ENCODE measurements at regions not wholly inside any gene's neighbourhood (a gene's known extent, or its start where the extent isn't known, plus 50 kb on each side); places are given as distances from the start of the nearest gene placed in this dataset.

DNA sequence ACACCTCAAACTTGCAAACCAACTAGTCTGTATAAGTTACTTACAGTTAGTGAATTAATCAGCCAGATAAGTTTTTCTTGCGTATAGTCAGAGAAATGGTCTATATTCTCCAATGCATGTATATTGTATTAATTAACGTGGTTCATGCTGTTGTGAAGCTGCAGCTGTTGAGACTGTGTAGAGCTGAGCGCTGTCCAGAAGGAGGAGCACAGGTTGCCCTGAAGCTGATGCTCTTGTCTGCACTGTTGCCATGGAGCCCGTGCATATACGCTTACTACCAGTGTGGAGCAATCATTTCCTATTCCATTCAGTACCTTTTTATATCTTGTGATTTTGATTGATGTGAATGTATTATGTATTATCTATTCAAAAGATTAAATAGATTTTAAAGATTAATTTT lies 74.3 kb upstream of the ARID2 start:
- Histone ChIP-seq H3K4me2 (ENCODE audit: low read length) (no peak overlapping the region), H3K79me2 (ENCODE audit: low read length) (no peaks in the 10 kb centered on the region), H3K36me3 (ENCODE audit: low read depth, low read length) (no peaks in the 10 kb centered on the region), H3K9ac (ENCODE audit: low read length) (no peak overlapping the region), H3K4me1 (ENCODE audit: insufficient read depth, low read length) (no peaks in the 10 kb centered on the region), H3K9me3 (ENCODE audit: low read length) (no peaks in the 10 kb centered on the region), H3K27me3 (ENCODE audit: low read length) (no peaks in the 10 kb centered on the region), H4K20me1 (ENCODE audit: low read length) (no peaks in the 10 kb centered on the region), H3K9me2 (replicated peaks; ENCODE audit: low read length) (no peaks in the 10 kb centered on the region), H2AFZ (ENCODE audit: low read length) (no peak overlapping the region), H3K4me3 (ENCODE audit: low read length) (no peak overlapping the region), H3F3A (ENCODE audit: low read length, unreplicated experiment) (no peaks in the 10 kb centered on the region), H3K27ac (ENCODE audit: low read length) (no peak overlapping the region)
- POLR2A ChIA-PET (ENCODE audit: unreplicated experiment): no interaction called here
- CTCF ChIA-PET: no interaction called here
- peak; percentile 54 for DNase-seq
- intact Hi-C loops (cut with micrococcal nuclease): loop anchor here (5.0 to 10.0 kb wide), 2 partner anchors 72 to 110 kb away; partner anchors contain the start of gene ARID2
- BruUV-seq (replicated peaks): no TSS peak
- ATAC-seq: peak; percentile 98
- TF ChIP-seq, protein P1, sequence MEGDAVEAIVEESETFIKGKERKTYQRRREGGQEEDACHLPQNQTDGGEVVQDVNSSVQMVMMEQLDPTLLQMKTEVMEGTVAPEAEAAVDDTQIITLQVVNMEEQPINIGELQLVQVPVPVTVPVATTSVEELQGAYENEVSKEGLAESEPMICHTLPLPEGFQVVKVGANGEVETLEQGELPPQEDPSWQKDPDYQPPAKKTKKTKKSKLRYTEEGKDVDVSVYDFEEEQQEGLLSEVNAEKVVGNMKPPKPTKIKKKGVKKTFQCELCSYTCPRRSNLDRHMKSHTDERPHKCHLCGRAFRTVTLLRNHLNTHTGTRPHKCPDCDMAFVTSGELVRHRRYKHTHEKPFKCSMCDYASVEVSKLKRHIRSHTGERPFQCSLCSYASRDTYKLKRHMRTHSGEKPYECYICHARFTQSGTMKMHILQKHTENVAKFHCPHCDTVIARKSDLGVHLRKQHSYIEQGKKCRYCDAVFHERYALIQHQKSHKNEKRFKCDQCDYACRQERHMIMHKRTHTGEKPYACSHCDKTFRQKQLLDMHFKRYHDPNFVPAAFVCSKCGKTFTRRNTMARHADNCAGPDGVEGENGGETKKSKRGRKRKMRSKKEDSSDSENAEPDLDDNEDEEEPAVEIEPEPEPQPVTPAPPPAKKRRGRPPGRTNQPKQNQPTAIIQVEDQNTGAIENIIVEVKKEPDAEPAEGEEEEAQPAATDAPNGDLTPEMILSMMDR (conservative IDR thresholded peaks at IDR 0.05; ENCODE audit: low read depth, low read length): peak; percentile 43; the same call in 1 of the 2 replicates
- no peak for TF ChIP-seq EZH2phosphoT487 (IDR thresholded peaks at IDR 0.05; ENCODE audit: borderline replicate concordance, low read length)

DNA sequence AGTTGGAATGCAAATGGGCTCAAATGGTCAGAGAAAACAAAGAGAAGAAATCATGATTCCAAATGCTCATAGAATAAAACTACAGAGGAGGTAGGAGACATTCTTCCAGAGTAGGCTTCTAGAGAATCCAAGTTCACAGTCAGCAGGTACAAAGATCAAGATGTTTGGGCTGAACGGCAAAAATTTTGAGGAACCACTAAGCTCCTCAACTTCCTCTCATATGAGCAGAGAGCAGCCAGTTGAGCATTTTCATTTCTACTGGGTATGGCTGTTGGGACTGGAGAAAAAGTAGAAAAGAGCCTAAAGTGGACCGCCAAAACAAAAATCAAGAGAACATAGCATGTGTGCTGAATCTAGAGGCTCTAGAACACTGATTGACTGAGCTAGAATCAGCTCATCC lies 73.8 kb upstream of the ARID2 start:
- ATAC-seq: no peak
- Histone ChIP-seq H3K9me2 (replicated peaks; ENCODE audit: low read length) (no peaks in the 10 kb centered on the region), H3F3A (ENCODE audit: low read length, unreplicated experiment) (no peaks in the 10 kb centered on the region), H3K36me3 (ENCODE audit: low read depth, low read length) (no peaks in the 10 kb centered on the region), H4K20me1 (ENCODE audit: low read length) (no peaks in the 10 kb centered on the region), H3K9me3 (ENCODE audit: low read length) (no peaks in the 10 kb centered on the region), H3K4me1 (ENCODE audit: insufficient read depth, low read length) (no peaks in the 10 kb centered on the region), H2AFZ (ENCODE audit: low read length) (no peak overlapping the region), H3K27me3 (ENCODE audit: low read length) (no peaks in the 10 kb centered on the region), H3K9ac (ENCODE audit: low read length) (no peak overlapping the region), H3K79me2 (ENCODE audit: low read length) (no peaks in the 10 kb centered on the region), H3K4me2 (ENCODE audit: low read length) (no peak overlapping the region), H3K4me3 (ENCODE audit: low read length) (no peak overlapping the region), H3K27ac (ENCODE audit: low read length) (no peak overlapping the region)
- ChIA-PET POLR2A (ENCODE audit: unreplicated experiment) (no interaction called here), CTCF (no interaction called here)
- TF ChIP-seq, protein P1 (conservative IDR thresholded peaks at IDR 0.05; ENCODE audit: low read depth, low read length): no peak
- TF ChIP-seq EZH2 (IDR thresholded peaks at IDR 0.05; ENCODE audit: low read length, unreplicated experiment) (no peak), EZH2phosphoT487 (IDR thresholded peaks at IDR 0.05; ENCODE audit: borderline replicate concordance, low read length) (no peak)
- no TSS peak for BruUV-seq (replicated peaks)
- intact Hi-C loops (cut with micrococcal nuclease): loop anchor here (5.0 to 10.0 kb wide), 2 partner anchors 72 to 111 kb away; partner anchors contain the start of gene ARID2
- no peak for DNase-seq

DNA sequence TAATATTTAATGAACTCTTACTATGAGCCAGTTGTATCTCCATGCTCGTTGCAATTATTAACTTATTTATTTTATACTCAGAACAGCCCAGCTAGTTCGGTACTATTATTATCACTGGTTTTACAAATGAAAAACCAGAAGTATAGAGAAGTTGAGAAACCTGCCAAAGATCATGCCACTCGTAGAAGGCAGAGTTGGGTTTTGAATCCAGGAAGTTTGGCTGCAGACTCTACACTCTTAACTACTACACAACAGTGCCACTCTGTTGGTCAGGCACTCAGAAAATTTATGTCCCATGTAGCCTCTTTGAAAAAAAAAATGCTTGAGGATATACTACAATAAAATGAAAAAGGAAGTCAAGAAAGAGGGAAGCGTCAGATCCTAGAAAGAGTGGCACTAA lies 71.5 kb upstream of the ARID2 start:
- H4K20me1 ChIP-seq (ENCODE audit: low read length): no peaks in the 10 kb centered on the region
- H3K4me3 ChIP-seq (ENCODE audit: low read length): no peak overlapping the region
- no peak overlapping the region for H3K27ac ChIP-seq (ENCODE audit: low read length)
- H3F3A ChIP-seq (ENCODE audit: low read length, unreplicated experiment): no peaks in the 10 kb centered on the region
- H3K4me2 ChIP-seq (ENCODE audit: low read length): no peak overlapping the region
- BruUV-seq (replicated peaks): no TSS peak
- H3K4me1 ChIP-seq (ENCODE audit: insufficient read depth, low read length): no peaks in the 10 kb centered on the region
- ATAC-seq: no peak
- POLR2A ChIA-PET (ENCODE audit: unreplicated experiment): no interaction called here
- no peaks in the 10 kb centered on the region for H3K9me3 ChIP-seq (ENCODE audit: low read length)
- DNase-seq: no peak
- H2AFZ ChIP-seq (ENCODE audit: low read length): no peak overlapping the region
- no peaks in the 10 kb centered on the region for H3K9me2 ChIP-seq (replicated peaks; ENCODE audit: low read length)
- H3K27me3 ChIP-seq (ENCODE audit: low read length): no peaks in the 10 kb centered on the region
- intact Hi-C loops (cut with micrococcal nuclease): loop anchor here (5.0 to 10.0 kb wide), 2 partner anchors 69 to 113 kb away; partner anchors contain the start of gene ARID2
- no peaks in the 10 kb centered on the region for H3K36me3 ChIP-seq (ENCODE audit: low read depth, low read length)
- H3K9ac ChIP-seq (ENCODE audit: low read length): no peak overlapping the region
- no peaks in the 10 kb centered on the region for H3K79me2 ChIP-seq (ENCODE audit: low read length)
- CTCF ChIA-PET: no interaction called here
- no peak for TF ChIP-seq EZH2phosphoT487 (IDR thresholded peaks at IDR 0.05; ENCODE audit: borderline replicate concordance, low read length)
- TF ChIP-seq EZH2 (IDR thresholded peaks at IDR 0.05; ENCODE audit: low read length, unreplicated experiment): no peak
- TF ChIP-seq, protein P1 (conservative IDR thresholded peaks at IDR 0.05; ENCODE audit: low read depth, low read length): no peak

Data from PC-3 (cell line).